Ascending aorta (tissue), 2 donors: ENCODE measurements at regions not wholly inside any gene's neighbourhood (a gene's known extent, or its start where the extent isn't known, plus 50 kb on each side); places are given as distances from the start of the nearest gene placed in this dataset.

ENCODE experiments used
- DNase-seq, 2 donors: peaks; one replicate each; pipeline ENCODE4 v3.0.0-alpha.2; 2019; ENCODE audit warnings: low spot score in 2 of 2
- H3K27ac ChIP-seq, 2 donors: fragments of 200-600 bp; sonication (generic); one replicate each; pipeline ENCODE4 v1.5.1; 2016 to 2017; ENCODE audit warnings: mild to moderate bottlenecking in 1 of 2
- H3K27me3 ChIP-seq: fragments of 200-600 bp; sonication (generic); one replicate; pipeline ENCODE4 v1.5.1; 2017
- H3K36me3 ChIP-seq, 2 donors: fragments of 200-600 bp; sonication (generic); one replicate each; pipeline ENCODE4 v1.5.1; 2016
- H3K4me1 ChIP-seq, 2 donors: fragments of 200-600 bp; sonication (generic); one replicate each; pipeline ENCODE4 v1.5.1; 2016 to 2017; ENCODE audit warnings: mild to moderate bottlenecking in 1 of 2
- H3K4me3 ChIP-seq, 2 donors: fragments of 200-600 bp; sonication (generic); one replicate each; pipeline ENCODE4 v1.5.1; 2016 to 2017; ENCODE audit warnings: mild to moderate bottlenecking in 1 of 2
- H3K9me3 ChIP-seq, 2 donors: fragments of 200-600 bp; sonication (generic); one replicate each; pipeline ENCODE4 v1.5.1; 2016
- CTCF ChIP-seq, 3 experiments: fragments of 200-600 bp in 2 of 3; fragments of 450-650 bp in 1 of 3; sonication (generic) in 2 of 3; IDR thresholded peaks; one replicate each; pipeline ENCODE4 v1.5.1; 2016 to 2019; ENCODE audit warnings: antibody characterized with exemption in 3 of 3, mild to moderate bottlenecking in 1 of 3, moderate library complexity in 1 of 3
- intact Hi-C: fragments of 100-400 bp; cut with DNase I; formaldehyde crosslinking; loops from one replicate; pipeline ENCODE4 v1.15.1; 2023

GRCh38 chr2:64771737-64772136 lies 118.0 kb upstream of the SERTAD2 start:
- Histone ChIP-seq H3K4me3 (no peak overlapping the region), H3K27me3 (no peaks in the 10 kb centered on the region), H3K27ac (no peak overlapping the region), H3K36me3 (no peaks in the 10 kb centered on the region), H3K9me3 (peaks cover 0 to 13% of the 10 kb centered on the region in 2 donors), H3K4me1 (peaks cover 0 to 1% of the 10 kb centered on the region in 2 donors)
- no peak for DNase-seq
- no peak for TF ChIP-seq CTCF (IDR thresholded peaks at IDR 0.05)
- intact Hi-C loops: no loop called here

- no peak overlapping the region for H3K4me3 ChIP-seq
- H3K4me1 ChIP-seq: no peaks in the 10 kb centered on the region
- peaks cover 0 to 13% of the 10 kb centered on the region in 2 donors for H3K9me3 ChIP-seq
- H3K36me3 ChIP-seq: no peaks in the 10 kb centered on the region
- no peak for TF ChIP-seq CTCF (IDR thresholded peaks at IDR 0.05)
- DNase-seq: no peak
- H3K27ac ChIP-seq: no peak overlapping the region
- intact Hi-C loops: no loop called here
- no peaks in the 10 kb centered on the region for H3K27me3 ChIP-seq
Measured at GRCh38 chr2:64773461-64774118, 119.9 kb upstream of the SERTAD2 start.

DNA sequence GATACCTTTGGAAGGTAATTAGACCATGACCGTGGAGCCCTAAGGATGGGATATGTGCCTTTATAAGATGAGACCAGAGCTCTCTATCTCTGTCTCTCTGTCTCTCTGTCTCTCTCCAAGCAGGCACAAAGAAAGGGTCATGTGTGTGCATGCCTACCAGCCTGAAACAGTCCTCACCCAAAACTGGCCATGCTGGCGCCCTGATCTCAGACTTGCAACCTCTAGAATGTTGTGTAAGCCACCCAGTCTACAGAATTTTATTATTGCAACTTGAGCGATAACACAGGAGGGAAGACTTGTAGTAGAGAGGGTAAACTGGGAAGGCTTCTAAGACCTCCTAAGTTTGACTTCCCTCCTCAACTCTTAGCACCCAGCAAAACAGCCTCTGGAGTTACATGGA lies 124.1 kb upstream of the SERTAD2 start:
- intact Hi-C loops: no loop called here
- Histone ChIP-seq H3K27ac (no peak overlapping the region), H3K4me3 (no peak overlapping the region), H3K9me3 (peaks cover 0 to 13% of the 10 kb centered on the region in 2 donors), H3K36me3 (no peaks in the 10 kb centered on the region), H3K27me3 (no peaks in the 10 kb centered on the region), H3K4me1 (no peaks in the 10 kb centered on the region)
- DNase-seq: no peak
- TF ChIP-seq CTCF (IDR thresholded peaks at IDR 0.05): no peak

DNA sequence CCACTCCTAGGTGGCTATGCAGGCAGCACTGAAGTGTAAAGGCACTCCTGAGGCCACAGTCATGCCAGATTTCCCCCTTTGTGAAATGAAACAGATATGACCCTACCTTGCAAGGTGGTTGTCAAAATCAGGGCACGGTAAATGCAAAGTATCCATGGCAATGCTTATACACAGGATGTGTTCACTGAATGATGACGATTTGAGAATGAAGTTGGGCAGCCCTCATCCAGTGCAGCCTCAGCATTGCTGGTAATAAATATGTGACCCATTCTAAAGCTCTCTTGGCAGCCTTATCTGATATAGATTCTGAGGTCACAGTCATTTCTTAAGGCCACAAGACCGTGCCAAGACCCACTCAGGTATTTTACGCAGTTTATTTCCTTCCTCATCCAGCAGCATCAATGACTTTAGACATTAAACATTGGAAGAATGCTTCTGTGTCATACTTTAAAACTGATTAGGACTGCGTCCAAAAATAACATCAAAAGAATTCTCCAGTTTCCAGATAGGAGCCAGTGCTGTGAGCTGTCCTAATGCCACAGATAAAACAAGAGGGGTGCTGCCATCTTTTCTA lies 125.5 kb upstream of the SERTAD2 start:
- no peaks in the 10 kb centered on the region for H3K36me3 ChIP-seq
- no peak for DNase-seq
- intact Hi-C loops: no loop called here
- no peak overlapping the region for H3K27ac ChIP-seq
- H3K4me3 ChIP-seq: no peak overlapping the region
- H3K9me3 ChIP-seq: peaks cover 0 to 13% of the 10 kb centered on the region in 2 donors
- no peaks in the 10 kb centered on the region for H3K27me3 ChIP-seq
- TF ChIP-seq CTCF (IDR thresholded peaks at IDR 0.05): no peak
- H3K4me1 ChIP-seq: no peaks in the 10 kb centered on the region

GRCh38 chr2:64780041-64780440 lies 126.3 kb upstream of the SERTAD2 start:
- no peak for DNase-seq
- intact Hi-C loops: no loop called here
- Histone ChIP-seq H3K27ac (no peak overlapping the region), H3K36me3 (no peaks in the 10 kb centered on the region), H3K9me3 (peaks cover 0 to 9% of the 10 kb centered on the region in 2 donors), H3K4me1 (no peaks in the 10 kb centered on the region), H3K4me3 (no peak overlapping the region), H3K27me3 (no peaks in the 10 kb centered on the region)
- no peak for TF ChIP-seq CTCF (IDR thresholded peaks at IDR 0.05)
